ENCODE measurements at regions not wholly inside any gene's neighbourhood (a gene's known extent, or its start where the extent isn't known, plus 50 kb on each side); places are given as distances from the start of the nearest gene placed in this dataset.
"Not testable (repeated sequence)": the region's sequence is repeated elsewhere in the genome, so short reads cannot be mapped to it uniquely, and the experiment has no call there.

GRCh38 chrX:1841746-1842145, 226.9 kb downstream of the ASMT start:
- in situ Hi-C loops (cut with MboI; ENCODE audit: low pct_unique_long_range_greater_than_20kb, low sequenced_read_pairs, unreplicated experiment): no loop called here
- no peak for TF ChIP-seq CTCF (IDR thresholded peaks at IDR 0.05; ENCODE audit: extremely low read depth, insufficient read depth, missing control alignments)
- DNase-seq (ENCODE audit: low spot score): no peak

GRCh38 chrX:1847000-1847399, 232.1 kb downstream of the ASMT start:
- in situ Hi-C loops (cut with MboI; ENCODE audit: low pct_unique_long_range_greater_than_20kb, low sequenced_read_pairs, unreplicated experiment); DNase-seq (ENCODE audit: low spot score): not testable (repeated sequence)

- DNase-seq (ENCODE audit: low spot score); in situ Hi-C loops (cut with MboI; ENCODE audit: low pct_unique_long_range_greater_than_20kb, low sequenced_read_pairs, unreplicated experiment): not testable (repeated sequence)
Observed at GRCh38 chrX:1847790-1848189, 232.9 kb downstream of the ASMT start.

GRCh38 chrX:1851527-1851926, 236.7 kb downstream of the ASMT start:
- in situ Hi-C loops (cut with MboI; ENCODE audit: low pct_unique_long_range_greater_than_20kb, low sequenced_read_pairs, unreplicated experiment): no loop called here
- TF ChIP-seq CTCF (IDR thresholded peaks at IDR 0.05; ENCODE audit: extremely low read depth, insufficient read depth, missing control alignments): no peak

DNA sequence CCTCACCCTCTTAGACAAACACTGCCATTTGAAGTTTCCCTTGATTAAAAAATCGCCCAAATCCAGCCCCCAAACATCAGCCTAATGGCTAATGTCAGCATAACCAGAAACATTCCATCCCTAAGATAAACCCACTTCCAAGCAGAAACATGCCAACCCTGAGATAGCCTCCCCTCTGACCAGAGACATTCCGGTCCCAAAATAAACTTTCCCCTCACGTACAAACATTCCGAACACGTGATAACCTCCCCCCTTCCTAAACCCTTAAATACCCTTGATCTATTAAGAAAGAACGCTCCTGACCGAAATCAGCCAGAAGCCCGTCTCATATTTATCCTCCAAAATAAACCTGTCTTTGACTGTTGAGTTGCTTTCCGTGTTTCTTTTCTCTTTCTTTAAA, 237.2 kb downstream of the ASMT start:
- in situ Hi-C loops (cut with MboI; ENCODE audit: low pct_unique_long_range_greater_than_20kb, low sequenced_read_pairs, unreplicated experiment): no loop called here
- DNase-seq (ENCODE audit: low spot score): no peak
- TF ChIP-seq CTCF (IDR thresholded peaks at IDR 0.05; ENCODE audit: extremely low read depth, insufficient read depth, missing control alignments): no peak

More at GRCh38 chrX:1851527-1851926, 236.7 kb downstream of the ASMT start:
- DNase-seq (ENCODE audit: low spot score): no peak

DNA sequence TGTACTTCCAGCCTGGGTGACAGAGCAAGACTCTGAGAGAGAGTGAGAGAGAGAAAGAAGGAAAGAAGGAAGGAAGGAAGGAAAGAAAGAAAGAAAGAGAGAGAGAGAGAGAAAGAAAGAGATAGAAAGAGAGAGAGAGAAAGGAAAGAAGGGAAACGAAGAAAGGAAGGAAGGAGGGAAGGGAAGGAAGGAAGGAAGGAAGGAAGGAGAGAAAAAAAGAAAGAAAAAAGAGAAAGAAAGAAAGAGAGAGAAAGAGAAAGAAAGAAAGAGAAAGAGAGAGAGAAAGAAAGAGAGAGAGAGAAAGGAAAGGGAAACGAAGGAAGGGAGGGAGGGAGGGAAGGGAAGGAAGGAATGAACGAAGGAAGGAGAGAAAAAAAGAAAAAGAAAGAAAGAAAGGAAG, 238.6 kb downstream of the ASMT start:
- no peak for TF ChIP-seq CTCF (IDR thresholded peaks at IDR 0.05; ENCODE audit: extremely low read depth, insufficient read depth, missing control alignments)
- no peak for DNase-seq (ENCODE audit: low spot score)
- in situ Hi-C loops (cut with MboI; ENCODE audit: low pct_unique_long_range_greater_than_20kb, low sequenced_read_pairs, unreplicated experiment): no loop called here

GRCh38 chrX:1853916-1854315, 239.1 kb downstream of the ASMT start:
- in situ Hi-C loops (cut with MboI; ENCODE audit: low pct_unique_long_range_greater_than_20kb, low sequenced_read_pairs, unreplicated experiment): no loop called here

DNA sequence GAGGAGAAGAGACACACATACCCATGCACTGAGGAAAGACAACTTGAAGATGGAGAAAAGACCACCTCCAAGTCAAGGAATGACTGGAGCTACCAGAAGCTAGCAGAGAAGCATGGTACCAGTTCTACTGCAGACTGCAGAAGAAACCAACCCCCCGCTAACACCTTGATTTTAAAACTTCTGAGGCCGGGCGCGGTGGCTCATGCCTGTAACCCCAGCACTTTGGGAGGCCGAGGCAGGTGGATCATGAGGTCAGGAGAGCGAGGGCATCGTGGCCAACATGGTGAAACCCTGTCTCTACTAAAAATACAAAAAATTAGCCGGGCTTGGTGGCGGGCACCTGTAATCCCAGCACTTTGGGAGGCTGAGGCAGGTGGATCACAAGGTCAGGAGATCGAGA, 240.0 kb downstream of the ASMT start:
- in situ Hi-C loops (cut with MboI; ENCODE audit: low pct_unique_long_range_greater_than_20kb, low sequenced_read_pairs, unreplicated experiment); DNase-seq (ENCODE audit: low spot score): not testable (repeated sequence)

More at GRCh38 chrX:1853916-1854315, 239.1 kb downstream of the ASMT start:
- no peak for DNase-seq (ENCODE audit: low spot score)
- TF ChIP-seq CTCF (IDR thresholded peaks at IDR 0.05; ENCODE audit: extremely low read depth, insufficient read depth, missing control alignments): no peak

DNA sequence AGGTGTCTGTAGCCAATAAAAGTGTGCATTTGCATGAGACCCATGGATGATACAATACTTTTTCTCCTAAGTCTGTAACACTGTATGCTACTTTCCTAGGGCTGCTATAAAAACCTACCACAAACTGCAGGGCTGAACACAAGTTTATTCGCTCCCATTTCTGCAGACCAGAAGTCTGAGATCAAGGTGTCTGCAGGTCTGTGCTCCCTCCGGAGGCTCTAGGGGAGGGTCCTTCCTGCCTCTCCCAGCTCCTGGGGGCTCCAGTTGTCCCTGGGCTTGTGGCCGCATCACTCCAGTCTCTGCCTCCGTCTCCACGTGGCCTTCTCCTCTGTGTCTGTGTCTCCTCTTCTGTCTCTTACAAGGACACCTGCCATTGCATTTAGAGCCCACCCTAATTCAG, 244.4 kb downstream of the ASMT start:
- in situ Hi-C loops (cut with MboI; ENCODE audit: low pct_unique_long_range_greater_than_20kb, low sequenced_read_pairs, unreplicated experiment); DNase-seq (ENCODE audit: low spot score): not testable (repeated sequence)

All from GM13977 (cell line).